H1 (cell line): ENCODE measurements at regions not wholly inside any gene's neighbourhood (a gene's known extent, or its start where the extent isn't known, plus 50 kb on each side); places are given as distances from the start of the nearest gene placed in this dataset.

Source experiments
- CTCF ChIA-PET: fragments of 300-600 bp; sonication (Branson Sonifier 250); formaldehyde crosslinking; loops from one replicate; lab custom pipeline; 2021; ENCODE audit not compliant: partially characterized antibody; lab: Charles Lee
- POLR2A ChIA-PET: fragments of 300-600 bp; sonication (Branson Sonifier 250); formaldehyde crosslinking; loops from one replicate; lab custom pipeline; 2021; ENCODE audit warnings: inconsistent platforms; ENCODE audit not compliant: partially characterized antibody; lab: Charles Lee
- DNase-seq, 2 experiments: peaks; one replicate each; pipeline versions ENCODE4 v3.0.0 to v3.0.0-alpha.2; 2010 to 2022; ENCODE audit warnings: low spot score in 2 of 2, low read depth in 1 of 2, mixed read lengths in 1 of 2
- FAIRE-seq: peaks from 2 replicates; lab custom pipeline; 2011; peaks lifted over from hg19 to GRCh38; lab: Jason Lieb, UNC
- H2AFZ ChIP-seq: 2 replicates; pipeline ENCODE4 v1.8.1; 2012; ENCODE audit warnings: low read length, inconsistent platforms
- H2AK5ac ChIP-seq: 2 replicates; pipeline ENCODE4 v1.6.1; 2013; ENCODE audit warnings: low read depth, low read length
- H2BK120ac ChIP-seq: replicated peaks from 2 replicates; pipeline ENCODE3; 2013; ENCODE audit warnings: low read depth, low read length, inconsistent platforms
- H2BK12ac ChIP-seq: 2 replicates; pipeline ENCODE4 v1.6.1; 2013; ENCODE audit warnings: low read depth, low read length
- H2BK15ac ChIP-seq: 2 replicates; pipeline ENCODE4 v1.6.1; 2013; ENCODE audit warnings: low read length
- H2BK20ac ChIP-seq: 2 replicates; pipeline ENCODE4 v1.6.1; 2013; ENCODE audit warnings: low read length
- H2BK5ac ChIP-seq: 2 replicates; pipeline ENCODE4 v1.6.1; 2013; ENCODE audit warnings: low read depth, low read length
- H3K14ac ChIP-seq: 2 replicates; pipeline ENCODE4 v1.6.1; 2013; ENCODE audit warnings: inconsistent platforms; ENCODE audit not compliant: insufficient read length
- H3K18ac ChIP-seq: 2 replicates; pipeline ENCODE4 v1.6.1; 2013; ENCODE audit warnings: low read length; ENCODE audit errors: extremely low read depth
- H3K23ac ChIP-seq: 2 replicates; pipeline ENCODE4 v1.6.1; 2013; ENCODE audit warnings: inconsistent platforms; ENCODE audit not compliant: insufficient read length
- H3K23me2 ChIP-seq: 2 replicates; pipeline ENCODE4 v1.6.1; 2013; ENCODE audit warnings: low read depth, low read length
- H3K27ac ChIP-seq: 2 replicates; pipeline ENCODE4 v1.6.1; 2011; ENCODE audit warnings: low read depth, low read length, inconsistent platforms
- H3K27me3 ChIP-seq, 4 experiments: replicated peaks in 1 of 4; 1 replicate in 1 of 4; 2 replicates in 3 of 4; pipeline versions ENCODE4 v1.6.1 to v1.8.1; 2011 to 2013; ENCODE audit warnings: low read length in 3 of 4, mild to moderate bottlenecking in 3 of 4, inconsistent platforms in 2 of 4, mixed read lengths in 2 of 4, moderate library complexity in 1 of 4; ENCODE audit not compliant: control insufficient read depth in 3 of 4, insufficient read depth in 3 of 4; ENCODE audit errors: extremely low read depth in 1 of 4
- H3K36me3 ChIP-seq, 4 experiments: 2 replicates each; pipeline versions ENCODE4 v1.6.1 to v1.8.1; 2011 to 2013; ENCODE audit warnings: mild to moderate bottlenecking in 4 of 4, low read length in 3 of 4, moderate library complexity in 2 of 4, control low read depth in 1 of 4, inconsistent platforms in 1 of 4; ENCODE audit not compliant: insufficient read depth in 4 of 4, control insufficient read depth in 2 of 4
- H3K4ac ChIP-seq: replicated peaks from 2 replicates; pipeline ENCODE3; 2013; ENCODE audit warnings: low read length, low read depth, mixed read lengths, inconsistent platforms; ENCODE audit not compliant: insufficient read length
- H3K4me1 ChIP-seq, 4 experiments: replicated peaks in 1 of 4; 1 replicate in 1 of 4; 2 replicates in 3 of 4; pipeline versions ENCODE4 v1.6.1 to v1.8.1; 2011 to 2013; ENCODE audit warnings: low read length in 3 of 4, inconsistent platforms in 2 of 4, mixed read lengths in 1 of 4; ENCODE audit not compliant: insufficient read depth in 4 of 4, control insufficient read depth in 3 of 4
- H3K4me2 ChIP-seq, 2 experiments: 2 replicates each; pipeline versions ENCODE4 v1.6.1 to v1.8.1; 2011 to 2013; ENCODE audit warnings: low read depth in 2 of 2, low read length in 2 of 2, control low read depth in 1 of 2, inconsistent platforms in 1 of 2, mild to moderate bottlenecking in 1 of 2; ENCODE audit not compliant: insufficient read depth in 1 of 2
- H3K4me3 ChIP-seq, 4 experiments: fragments of 200-600, 300-600 bp in 1 of 4; sonication (generic), shearing (Covaris generic), sonication (Bioruptor Twin) in 1 of 4; 2 replicates each; pipeline versions ENCODE4 v1.5.1 to v1.8.1; 2011 to 2016; ENCODE audit warnings: low read length in 4 of 4, low read depth in 3 of 4, control low read depth in 2 of 4, inconsistent platforms in 2 of 4, mild to moderate bottlenecking in 2 of 4, mixed read lengths in 1 of 4, moderate library complexity in 1 of 4; ENCODE audit not compliant: insufficient read depth in 2 of 4; ENCODE audit errors: extremely low read depth in 1 of 4
- H3K56ac ChIP-seq: replicated peaks from 2 replicates; pipeline ENCODE3; 2013; ENCODE audit warnings: low read depth, mild to moderate bottlenecking, mixed read lengths, low read length, inconsistent platforms; ENCODE audit not compliant: insufficient read length
- H3K79me1 ChIP-seq: 2 replicates; pipeline ENCODE4 v1.6.1; 2013; ENCODE audit warnings: low read depth, low read length, control low read depth
- H3K79me2 ChIP-seq, 2 experiments: 2 replicates each; pipeline versions ENCODE4 v1.6.1 to v1.8.1; 2012 to 2013; ENCODE audit warnings: low read length in 2 of 2, mild to moderate bottlenecking in 2 of 2, inconsistent platforms in 1 of 2; ENCODE audit not compliant: insufficient read depth in 2 of 2, control insufficient read depth in 1 of 2
- H3K9ac ChIP-seq, 4 experiments: replicated peaks in 1 of 4; 1 replicate in 1 of 4; 2 replicates in 3 of 4; pipeline versions ENCODE4 v1.6.1 to v1.8.1; 2011 to 2013; ENCODE audit warnings: low read depth in 3 of 4, low read length in 3 of 4, control low read depth in 2 of 4, mild to moderate bottlenecking in 2 of 4, moderate library complexity in 2 of 4, inconsistent platforms in 1 of 4; ENCODE audit errors: extremely low read depth in 1 of 4
- H3K9me3 ChIP-seq, 2 experiments: 2 replicates each; pipeline versions ENCODE4 v1.6.1 to v1.8.1; 2012 to 2013; ENCODE audit warnings: mild to moderate bottlenecking in 2 of 2, moderate library complexity in 2 of 2, control low read depth in 1 of 2, inconsistent platforms in 1 of 2, low read depth in 1 of 2, low read length in 1 of 2, mixed read lengths in 1 of 2; ENCODE audit not compliant: insufficient read depth in 2 of 2
- H4K20me1 ChIP-seq, 2 experiments: replicated peaks in 1 of 2; 2 replicates each; pipeline versions ENCODE3 to v1.8.1; 2011 to 2013; ENCODE audit warnings: inconsistent platforms in 2 of 2, low read length in 2 of 2, mild to moderate bottlenecking in 1 of 2; ENCODE audit not compliant: insufficient read depth in 2 of 2, control insufficient read depth in 1 of 2
- H4K5ac ChIP-seq: 2 replicates; pipeline ENCODE4 v1.6.1; 2013; ENCODE audit warnings: low read length, low read depth, mixed read lengths, inconsistent platforms; ENCODE audit not compliant: insufficient read length
- H4K8ac ChIP-seq: 2 replicates; pipeline ENCODE4 v1.8.0; 2013; ENCODE audit warnings: mild to moderate bottlenecking, moderate library complexity, low read length, inconsistent platforms; ENCODE audit not compliant: insufficient read depth; ENCODE audit errors: extremely low read depth
- H4K91ac ChIP-seq: replicated peaks from 2 replicates; pipeline ENCODE3; 2013; ENCODE audit warnings: low read length, mixed read lengths, inconsistent platforms; ENCODE audit not compliant: insufficient read length
- ATF3 ChIP-seq: IDR thresholded peaks from 2 replicates; pipeline ENCODE4 v1.6.1; 2011; ENCODE audit warnings: low read depth, mild to moderate bottlenecking, low read length; ENCODE audit not compliant: insufficient read depth
- CBX5 ChIP-seq: fragments of 300-800, 300-1000 bp; sonication (generic); IDR thresholded peaks from 2 replicates; pipeline ENCODE4 v1.7.1; 2016; ENCODE audit warnings: antibody characterized with exemption, low read length, low read depth
- CREB1 ChIP-seq: IDR thresholded peaks from 2 replicates; pipeline ENCODE4 v1.6.1; 2012; ENCODE audit warnings: inconsistent platforms
- E2F6 ChIP-seq: IDR thresholded peaks from 2 replicates; pipeline ENCODE4 v1.6.1; 2012; ENCODE audit warnings: inconsistent platforms
- EP300 ChIP-seq, 2 experiments: IDR thresholded peaks; 1 replicate in 1 of 2; 2 replicates in 1 of 2; pipeline ENCODE4 v1.6.1; 2011 to 2012; ENCODE audit warnings: low read depth in 2 of 2, low read length in 2 of 2, mild to moderate bottlenecking in 2 of 2, borderline replicate concordance in 1 of 2, inconsistent platforms in 1 of 2, moderate library complexity in 1 of 2
- EZH2 ChIP-seq: fragments of 200-600 bp; sonication (generic); IDR thresholded peaks from 2 replicates; pipeline ENCODE4 v1.7.1; 2012; ENCODE audit warnings: low read depth, mild to moderate bottlenecking, moderate library complexity, low read length, inconsistent platforms; ENCODE audit not compliant: severe bottlenecking
- KDM4A ChIP-seq: IDR thresholded peaks from one replicate; pipeline ENCODE4 v1.7.1; 2012; ENCODE audit warnings: low read depth, mild to moderate bottlenecking, moderate library complexity, low read length, inconsistent platforms; ENCODE audit not compliant: severe bottlenecking
- MAX ChIP-seq: IDR thresholded peaks from 2 replicates; pipeline ENCODE4 v1.6.1; 2012; ENCODE audit warnings: inconsistent platforms
- RNF2 ChIP-seq: fragments of 200-900, 300-1000 bp; sonication (generic); IDR thresholded peaks from 2 replicates; pipeline ENCODE4 v1.7.1; 2016; ENCODE audit warnings: borderline replicate concordance, low read depth, mild to moderate bottlenecking, antibody characterized with exemption, low read length; ENCODE audit not compliant: poor library complexity, severe bottlenecking; ENCODE audit errors: missing control alignments
- SAP30 ChIP-seq: fragments of 300-600 bp; sonication (generic); IDR thresholded peaks from 2 replicates; pipeline ENCODE4 v1.7.1; 2012; ENCODE audit warnings: low read length, moderate library complexity, mild to moderate bottlenecking, inconsistent platforms; ENCODE audit not compliant: insufficient read depth, insufficient replicate concordance
- SP1 ChIP-seq: IDR thresholded peaks from 2 replicates; pipeline ENCODE4 v1.6.1; 2011; ENCODE audit warnings: low read depth, low read length
- ZNF274 ChIP-seq: IDR thresholded peaks from 2 replicates; pipeline ENCODE4 v1.7.0; 2012; ENCODE audit warnings: low read length, borderline replicate concordance; ENCODE audit errors: extremely low read depth
- WGBS, 2 experiments: shearing (Covaris generic) in 1 of 2; methylation state at CpG; one replicate each; pipeline versions ENCODE4 v1.1.6 to v1.1.7; 2013 to 2015; ENCODE audit warnings: low lambda C conversion rate in 2 of 2, mixed read lengths in 2 of 2, inconsistent platforms in 1 of 2, low coverage in 1 of 2, missing lambda C conversion rate in 1 of 2; ENCODE audit not compliant: insufficient replicate concordance in 2 of 2, insufficient coverage in 1 of 2, insufficient read length in 1 of 2; ENCODE audit errors: extremely low coverage in 1 of 2, missing lambda C conversion rate in 1 of 2; 5-methylcytosine and 5-hydroxymethylcytosine counted together

- H3K79me2 ChIP-seq: no peaks in the 10 kb centered on the region
- no peak overlapping the region for H3K23ac ChIP-seq
- H2BK5ac ChIP-seq: no peak overlapping the region
- no peaks in the 10 kb centered on the region for H4K20me1 ChIP-seq
- FAIRE-seq (no peak), DNase-seq (no peak)
- CTCF ChIA-PET: no interaction called here
- H2BK15ac ChIP-seq: no peak overlapping the region
- H4K8ac ChIP-seq: no peak overlapping the region
- no peak overlapping the region for H2AK5ac ChIP-seq
- H3K36me3 ChIP-seq: no peaks in the 10 kb centered on the region
- H2BK20ac ChIP-seq: no peak overlapping the region
- H3K56ac ChIP-seq: no peak overlapping the region
- H2AFZ ChIP-seq: no peak overlapping the region
- peaks cover 2 to 4% of the 10 kb centered on the region in 2 experiments; a peak in 2 of 4 replicates for H3K9me3 ChIP-seq
- no peaks in the 10 kb centered on the region for H3K27me3 ChIP-seq
- WGBS, 2 experiments: 53% methylated on average over 2 of the region's 2 CpGs; no CpG with 5 or more reads in 1 of the 2 experiments
- POLR2A ChIA-PET: no interaction called here
- H3K79me1 ChIP-seq: no peaks in the 10 kb centered on the region
- no peak overlapping the region for H3K4me2 ChIP-seq
- no peak overlapping the region for H4K91ac ChIP-seq
- H3K9ac ChIP-seq: no peak overlapping the region
- H2BK12ac ChIP-seq: no peak overlapping the region
- no peak overlapping the region for H2BK120ac ChIP-seq
- no peak overlapping the region for H3K14ac ChIP-seq
- H4K5ac ChIP-seq: no peak overlapping the region
- H3K4me3 ChIP-seq: no peak overlapping the region
- H3K4me1 ChIP-seq: no peaks in the 10 kb centered on the region
- H3K4ac ChIP-seq: no peak overlapping the region
- H3K27ac ChIP-seq: no peak overlapping the region
- H3K18ac ChIP-seq: no peak overlapping the region
- no peaks in the 10 kb centered on the region for H3K23me2 ChIP-seq
- TF ChIP-seq SP1 (no peak), E2F6 (no peak), MAX (no peak), ATF3 (no peak), EP300 (IDR thresholded peaks at IDR 0.05; ENCODE audit: borderline replicate concordance in 1 of 2, low read depth in 2 of 2, low read length in 2 of 2) (no peak), RNF2 (no peak), ZNF274 (no peak), SAP30 (no peak), EZH2 (no peak), CBX5 (no peak), CREB1 (no peak), KDM4A (no peak)
Measured at GRCh38 chrY:8794561-8794960, 542.7 kb upstream of the TSPY4 start.
